ENCODE measurements at regions not wholly inside any gene's neighbourhood (a gene's known extent, or its start where the extent isn't known, plus 50 kb on each side); places are given as distances from the start of the nearest gene placed in this dataset.

DNA sequence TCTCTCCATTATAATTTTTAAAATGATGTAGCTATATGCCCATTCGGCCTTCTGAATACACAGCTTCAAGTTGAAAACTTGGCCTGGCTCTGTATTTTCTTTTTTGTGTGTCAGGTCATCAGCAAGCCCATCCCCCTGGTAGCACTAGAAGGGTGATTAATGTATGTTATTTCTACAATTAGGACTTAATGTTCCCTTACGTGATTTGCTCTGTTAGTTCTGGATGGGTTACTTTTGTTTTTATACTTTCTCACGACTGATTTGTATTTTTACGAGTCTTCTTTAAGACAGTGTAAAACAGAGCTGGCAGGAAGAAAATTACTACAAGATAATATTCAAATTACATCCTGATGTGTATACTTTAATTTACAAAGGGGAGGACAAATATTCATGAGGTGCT lies 88.4 kb upstream of the RGPD4 start:
- no peak for TF ChIP-seq POLR2AphosphoS5 (IDR thresholded peaks at IDR 0.05; ENCODE audit: low read depth, low read length)
- TF ChIP-seq TAF1 (IDR thresholded peaks at IDR 0.05; ENCODE audit: borderline replicate concordance, insufficient read depth, low read length): no peak
- TF ChIP-seq, protein P1, sequence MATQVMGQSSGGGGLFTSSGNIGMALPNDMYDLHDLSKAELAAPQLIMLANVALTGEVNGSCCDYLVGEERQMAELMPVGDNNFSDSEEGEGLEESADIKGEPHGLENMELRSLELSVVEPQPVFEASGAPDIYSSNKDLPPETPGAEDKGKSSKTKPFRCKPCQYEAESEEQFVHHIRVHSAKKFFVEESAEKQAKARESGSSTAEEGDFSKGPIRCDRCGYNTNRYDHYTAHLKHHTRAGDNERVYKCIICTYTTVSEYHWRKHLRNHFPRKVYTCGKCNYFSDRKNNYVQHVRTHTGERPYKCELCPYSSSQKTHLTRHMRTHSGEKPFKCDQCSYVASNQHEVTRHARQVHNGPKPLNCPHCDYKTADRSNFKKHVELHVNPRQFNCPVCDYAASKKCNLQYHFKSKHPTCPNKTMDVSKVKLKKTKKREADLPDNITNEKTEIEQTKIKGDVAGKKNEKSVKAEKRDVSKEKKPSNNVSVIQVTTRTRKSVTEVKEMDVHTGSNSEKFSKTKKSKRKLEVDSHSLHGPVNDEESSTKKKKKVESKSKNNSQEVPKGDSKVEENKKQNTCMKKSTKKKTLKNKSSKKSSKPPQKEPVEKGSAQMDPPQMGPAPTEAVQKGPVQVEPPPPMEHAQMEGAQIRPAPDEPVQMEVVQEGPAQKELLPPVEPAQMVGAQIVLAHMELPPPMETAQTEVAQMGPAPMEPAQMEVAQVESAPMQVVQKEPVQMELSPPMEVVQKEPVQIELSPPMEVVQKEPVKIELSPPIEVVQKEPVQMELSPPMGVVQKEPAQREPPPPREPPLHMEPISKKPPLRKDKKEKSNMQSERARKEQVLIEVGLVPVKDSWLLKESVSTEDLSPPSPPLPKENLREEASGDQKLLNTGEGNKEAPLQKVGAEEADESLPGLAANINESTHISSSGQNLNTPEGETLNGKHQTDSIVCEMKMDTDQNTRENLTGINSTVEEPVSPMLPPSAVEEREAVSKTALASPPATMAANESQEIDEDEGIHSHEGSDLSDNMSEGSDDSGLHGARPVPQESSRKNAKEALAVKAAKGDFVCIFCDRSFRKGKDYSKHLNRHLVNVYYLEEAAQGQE (IDR thresholded peaks at IDR 0.05; ENCODE audit: insufficient read depth in 1 of 2, low read depth in 2 of 2, low read length in 2 of 2): no peak
- no peak for TF ChIP-seq SIN3A (IDR thresholded peaks at IDR 0.05; ENCODE audit: borderline replicate concordance, insufficient read depth, low read length)
- no peak for TF ChIP-seq FOXP2 (optimal IDR thresholded peaks at IDR 0.05; ENCODE audit: borderline replicate concordance, extremely low read depth, extremely low read length, insufficient read depth)
